Pancreas (tissue), 10 donors: ENCODE measurements at regions not wholly inside any gene's neighbourhood (a gene's known extent, or its start where the extent isn't known, plus 50 kb on each side); places are given as distances from the start of the nearest gene placed in this dataset.

ENCODE experiments used
- ATAC-seq, 4 donors: fragments of 200-7000 bp; cut with Tn5 transposase; one replicate each; pipeline versions ENCODE4 v1.8.0 to v1.9.1; 2020; ENCODE audit warnings: mild to moderate bottlenecking in 4 of 4, moderate library complexity in 4 of 4
- DNase-seq, 6 donors: peaks; one replicate each; pipeline ENCODE4 v3.0.0-alpha.2; 2020
- FAIRE-seq: peaks from 2 replicates; lab custom pipeline; 2012; peaks lifted over from hg19 to GRCh38; lab: Jason Lieb, UNC
- H3K27ac ChIP-seq, 4 donors: fragments of 200-600 bp; sonication (generic); 1 replicate in 3 of 4; 2 replicates in 1 of 4; pipeline versions ENCODE4 v1.5.0 to v1.8.0; 2020
- H3K27me3 ChIP-seq, 4 donors: fragments of 200-600 bp; one replicate each; pipeline ENCODE4 v1.8.0; 2021
- H3K36me3 ChIP-seq, 3 donors: fragments of 200-600 bp; sonication (generic) in 1 of 3; one replicate each; pipeline versions ENCODE4 v1.5.0 to v1.8.0; 2020 to 2021
- H3K4me1 ChIP-seq, 3 donors: fragments of 200-600 bp; one replicate each; pipeline ENCODE4 v1.8.0; 2021
- H3K4me3 ChIP-seq, 4 donors: fragments of 200-600 bp; sonication (generic) in 2 of 4; one replicate each; pipeline versions ENCODE4 v1.5.0 to v1.8.0; 2020 to 2021
- H3K9me3 ChIP-seq, 4 donors: fragments of 200-600 bp; one replicate each; pipeline ENCODE4 v1.8.0; 2021
- CTCF ChIP-seq, 4 donors: fragments of 200-600 bp; sonication (generic) in 3 of 4; IDR thresholded peaks; one replicate each; pipeline versions ENCODE4 v1.5.0 to v1.8.0; 2021; ENCODE audit warnings: antibody characterized with exemption in 4 of 4
- WGBS, 2 donors: extraction: QIAGEN DNeasy Blood & Tissue Kit; methylation state at CpG; one replicate each; pipeline ENCODE4 v1.1.7; 2013; 5-methylcytosine and 5-hydroxymethylcytosine counted together
- intact Hi-C, 3 donors: fragments of 100-400 bp; cut with DNase I; formaldehyde crosslinking; loops; one replicate each; pipeline versions ENCODE4 v1.11.1 to v1.14.2; 2022
- donor health status: healthy with polysubstance abuse.
- donor health status: DM: no; HTN: no; CAD: no; lungs with moderate emphysema.
- donor health status: DM: no; HTN: no; CAD: no.
- donor health status: control.
- donor health status: control.
- donor health status: Bipolar disorder and iron deficiency.
- donor health status: DM: yes; HTN: yes; CAD: no.
- donor health status: DM: no; HTN: no; CAD: no.
- donor health status: DM: no; HTN: no; CAD: no.
- donor health status: DM: yes; HTN: yes; CAD: no.

- no peak for DNase-seq
- intact Hi-C loops = no loop called here
- FAIRE-seq = no peak
- Histone ChIP-seq H3K4me3 (no peak overlapping the region), H3K9me3 (no peaks in the 10 kb centered on the region), H3K4me1 (no peaks in the 10 kb centered on the region), H3K36me3 (no peaks in the 10 kb centered on the region), H3K27me3 (no peaks in the 10 kb centered on the region), H3K27ac (no peak overlapping the region)
- WGBS, 2 donors = 37 to 49% methylated on average over 2 of the region's 2 CpGs
- no peak for TF ChIP-seq CTCF (IDR thresholded peaks at IDR 0.05)
- no peak for ATAC-seq
These were observed 233.3 kb downstream of the CCDC59 start for GRCh38 chr12:82124711-82125380.

GRCh38 chr12:82121545-82121944 lies 236.6 kb downstream of the CCDC59 start:
- no peaks in the 10 kb centered on the region for H3K9me3 ChIP-seq
- H3K4me1 ChIP-seq = no peaks in the 10 kb centered on the region
- H3K36me3 ChIP-seq = no peaks in the 10 kb centered on the region
- no peak overlapping the region for H3K4me3 ChIP-seq
- FAIRE-seq = no peak
- no peak overlapping the region for H3K27ac ChIP-seq
- intact Hi-C loops = no loop called here
- no peak for DNase-seq
- no peak for ATAC-seq
- TF ChIP-seq CTCF (IDR thresholded peaks at IDR 0.05) = no peak
- no peaks in the 10 kb centered on the region for H3K27me3 ChIP-seq

GRCh38 chr12:82120901-82121300 lies 237.3 kb downstream of the CCDC59 start:
- no peak overlapping the region for H3K4me3 ChIP-seq
- intact Hi-C loops = no loop called here
- H3K27me3 ChIP-seq = no peaks in the 10 kb centered on the region
- H3K9me3 ChIP-seq = no peaks in the 10 kb centered on the region
- peak in 1 of 6 donors; percentile 45 for DNase-seq
- FAIRE-seq = no peak
- 85 to 89% methylated on average over 4 of the region's 4 CpGs for WGBS, 2 donors
- no peaks in the 10 kb centered on the region for H3K4me1 ChIP-seq
- no peak overlapping the region for H3K27ac ChIP-seq
- TF ChIP-seq CTCF (IDR thresholded peaks at IDR 0.05) = no peak
- no peak for ATAC-seq
- H3K36me3 ChIP-seq = no peaks in the 10 kb centered on the region

- 43 to 69% methylated on average over 1 of the region's 1 CpG for WGBS, 2 donors
- intact Hi-C loops = no loop called here
These were observed 248.9 kb downstream of the CCDC59 start for GRCh38 chr12:82109243-82109642.

More at GRCh38 chr12:82109243-82109642, 248.9 kb downstream of the CCDC59 start:
- DNase-seq (no peak), FAIRE-seq (no peak), ATAC-seq (no peak)
- Histone ChIP-seq H3K4me1 (no peaks in the 10 kb centered on the region), H3K27me3 (no peaks in the 10 kb centered on the region), H3K36me3 (no peaks in the 10 kb centered on the region), H3K4me3 (no peak overlapping the region), H3K9me3 (no peaks in the 10 kb centered on the region), H3K27ac (no peak overlapping the region)
- no peak for TF ChIP-seq CTCF (IDR thresholded peaks at IDR 0.05)
